Stimulated activated CD8-positive, alpha-beta memory T cell treated with anti-CD3 and anti-CD28 coated beads, Interleukin-4, amount 100 ng/mL, for 4 hours (primary cell): ENCODE measurements at regions not wholly inside any gene's neighbourhood (a gene's known extent, or its start where the extent isn't known, plus 50 kb on each side); places are given as distances from the start of the nearest gene placed in this dataset.
"Not testable (repeated sequence)": the region's sequence is repeated elsewhere in the genome, so short reads cannot be mapped to it uniquely, and the experiment has no call there.

Experiments
- DNase-seq, 2 donors: peaks; one replicate each; pipeline ENCODE4 v3.0.0-alpha.2; 2020; ENCODE audit warnings: low read depth in 2 of 2, low spot score in 1 of 2

GRCh38 chr16:88298833-88299745 lies 83.7 kb upstream of the ZNF469 start:
- no peak for DNase-seq

- no peak for DNase-seq
These were observed 82.9 kb upstream of the ZNF469 start for GRCh38 chr16:88299751-88300462.

- DNase-seq: no peak
These were observed 82.3 kb upstream of the ZNF469 start for GRCh38 chr16:88300463-88300835.

GRCh38 chr16:88301431-88301830 lies 81.3 kb upstream of the ZNF469 start:
- DNase-seq: no peak

GRCh38 chr16:88301886-88302285 lies 80.9 kb upstream of the ZNF469 start:
- no peak for DNase-seq

- no peak for DNase-seq
These were observed 80.1 kb upstream of the ZNF469 start for GRCh38 chr16:88302666-88303065.

GRCh38 chr16:88303405-88303804 lies 79.4 kb upstream of the ZNF469 start:
- DNase-seq: no peak

GRCh38 chr16:88303890-88304819 lies 78.6 kb upstream of the ZNF469 start:
- DNase-seq: no peak

GRCh38 chr16:88305176-88305575 lies 77.6 kb upstream of the ZNF469 start:
- no peak for DNase-seq

GRCh38 chr16:88306411-88306810 lies 76.3 kb upstream of the ZNF469 start:
- DNase-seq: no peak

GRCh38 chr16:88306860-88307545 lies 75.8 kb upstream of the ZNF469 start:
- DNase-seq: no peak

- no peak for DNase-seq
These were observed 74.2 kb upstream of the ZNF469 start for GRCh38 chr16:88308441-88309173.

GRCh38 chr16:88309174-88309907 lies 73.4 kb upstream of the ZNF469 start:
- DNase-seq: no peak

GRCh38 chr16:88309908-88310265 lies 72.9 kb upstream of the ZNF469 start:
- no peak for DNase-seq

GRCh38 chr16:88310796-88311605 lies 71.8 kb upstream of the ZNF469 start:
- DNase-seq: no peak

GRCh38 chr16:88311860-88312259 lies 70.9 kb upstream of the ZNF469 start:
- DNase-seq: not testable (repeated sequence)

- DNase-seq: no peak
These were observed 70.0 kb upstream of the ZNF469 start for GRCh38 chr16:88312732-88313131.

- DNase-seq: no peak
These were observed 67.7 kb upstream of the ZNF469 start for GRCh38 chr16:88314991-88315542.
